GM21825 (cell line): ENCODE measurements at regions not wholly inside any gene's neighbourhood (a gene's known extent, or its start where the extent isn't known, plus 50 kb on each side); places are given as distances from the start of the nearest gene placed in this dataset.
A peak's percentile ranks its signal among the peaks of the same experiment; 100 is the strongest.

Experiments used
- ATAC-seq: cut with Tn5 transposase; IDR thresholded peaks from one replicate; pipeline ENCODE4 v1.9.1; 2021; ENCODE audit warnings: mild to moderate bottlenecking, moderate library complexity; ENCODE audit not compliant: unreplicated experiment

- no peak for ATAC-seq
Measured at GRCh38 chr11:32161293-32161692, 70.4 kb downstream of the RCN1 start.

GRCh38 chr11:32162351-32162750 is 71.5 kb downstream of the RCN1 start:
- ATAC-seq, result no peak

DNA sequence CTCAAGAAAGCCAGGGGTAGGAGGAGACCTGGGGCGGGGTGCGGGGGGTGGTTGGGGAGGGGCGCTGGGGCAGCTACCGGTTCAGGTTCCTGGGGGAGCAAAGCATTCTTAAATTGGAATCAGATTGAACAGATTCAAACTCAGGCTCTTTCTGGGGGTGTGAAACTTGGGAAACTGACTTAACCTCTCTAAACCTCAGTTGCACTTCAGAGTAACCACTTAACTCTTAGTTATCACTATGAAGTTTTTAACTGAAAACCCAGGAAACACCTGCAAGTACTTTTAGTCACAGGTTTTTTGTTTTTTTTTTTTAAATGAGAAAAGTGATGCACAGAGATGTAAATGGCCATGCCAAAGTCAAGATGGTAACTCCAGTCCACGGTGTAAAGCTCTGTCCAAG is 72.0 kb downstream of the RCN1 start:
- no peak for ATAC-seq

DNA sequence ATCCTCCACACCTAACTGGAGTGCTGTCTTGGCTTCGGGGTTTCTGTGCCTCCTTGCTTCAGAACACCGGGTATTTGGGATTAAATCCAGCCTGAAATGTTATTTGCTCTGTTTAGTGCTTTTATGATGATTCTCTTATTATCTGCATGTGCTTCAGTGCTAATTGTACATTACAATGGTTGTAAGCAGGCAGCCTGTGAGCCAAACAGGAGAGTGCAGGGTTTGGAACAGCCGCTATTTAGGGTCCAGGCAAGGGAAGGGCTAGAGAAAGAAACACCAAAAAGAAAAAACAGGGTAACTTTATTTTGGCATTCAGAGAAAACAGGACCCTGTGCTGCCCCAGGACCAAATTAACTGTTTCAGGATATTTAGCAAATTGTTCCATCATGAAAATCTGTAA is 72.7 kb downstream of the RCN1 start:
- ATAC-seq, result no peak

DNA sequence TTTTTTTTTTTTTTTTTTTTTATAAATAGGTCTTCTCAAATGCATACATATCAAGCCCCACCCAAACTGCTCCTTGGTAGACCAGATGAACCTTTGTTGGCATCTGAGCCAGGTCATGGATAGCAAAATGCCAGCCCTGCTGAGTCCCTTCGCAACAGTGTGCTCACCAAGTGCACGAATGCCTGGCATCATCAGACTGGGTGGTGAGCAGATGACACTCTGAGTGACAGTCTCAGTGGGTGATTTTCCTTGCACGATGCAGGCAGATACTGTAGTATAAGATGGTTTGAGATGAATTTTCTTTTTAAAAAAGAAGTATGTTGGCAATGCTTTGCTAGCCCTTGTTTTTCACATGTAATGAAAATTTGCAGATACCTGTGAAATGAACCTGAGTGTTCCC is 74.0 kb downstream of the RCN1 start:
- ATAC-seq, result no peak

- no peak for ATAC-seq
Measured at GRCh38 chr11:32168924-32169323, 78.0 kb downstream of the RCN1 start.

- no peak for ATAC-seq
Measured at GRCh38 chr11:32171445-32171844, 80.6 kb downstream of the RCN1 start.

GRCh38 chr11:32172041-32172847 is 81.4 kb downstream of the RCN1 start:
- ATAC-seq, result no peak

- ATAC-seq, result no peak
Measured at GRCh38 chr11:32172848-32173834, 82.3 kb downstream of the RCN1 start.

GRCh38 chr11:32173977-32174376 is 83.1 kb downstream of the RCN1 start:
- ATAC-seq, result no peak

DNA sequence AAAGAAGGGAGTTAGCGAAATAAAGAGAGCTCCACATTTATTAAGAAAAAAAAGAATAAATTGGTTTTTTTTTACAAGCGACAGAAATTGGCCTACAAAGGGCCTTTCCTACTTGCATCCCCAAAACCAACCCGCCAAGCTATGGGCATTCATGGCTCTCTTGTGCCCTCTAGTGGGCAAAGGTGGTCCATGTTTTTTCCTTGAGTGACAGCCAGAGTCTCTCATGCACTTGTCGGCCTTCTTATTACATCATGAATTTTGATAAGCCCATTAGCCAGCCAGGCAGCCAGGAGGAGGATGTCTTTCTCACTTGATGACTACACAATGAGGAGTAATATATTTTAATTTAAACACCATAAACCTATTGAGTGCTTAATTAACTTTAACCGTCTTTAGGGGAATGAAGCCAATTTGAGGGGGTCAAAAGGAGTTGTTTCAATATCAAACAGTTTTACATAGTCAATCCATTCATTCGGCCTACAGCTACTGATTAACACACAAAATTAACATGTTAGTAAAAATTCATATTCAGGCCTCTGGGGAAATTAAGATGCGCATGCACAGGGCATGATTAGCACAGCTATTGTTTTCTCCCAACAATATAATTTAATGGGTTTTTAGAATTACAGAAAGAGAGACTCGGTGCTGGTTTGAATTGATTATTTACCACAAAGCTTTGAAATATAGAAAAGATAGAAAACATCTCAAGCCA is 85.5 kb downstream of the RCN1 start:
- peak; percentile 75 for ATAC-seq

- no peak for ATAC-seq
Measured at GRCh38 chr11:32178692-32179091, 87.8 kb downstream of the RCN1 start.

- ATAC-seq, result no peak
Measured at GRCh38 chr11:32183512-32183911, 92.6 kb downstream of the RCN1 start.

- no peak for ATAC-seq
Measured at GRCh38 chr11:32184041-32184722, 93.3 kb downstream of the RCN1 start.

DNA sequence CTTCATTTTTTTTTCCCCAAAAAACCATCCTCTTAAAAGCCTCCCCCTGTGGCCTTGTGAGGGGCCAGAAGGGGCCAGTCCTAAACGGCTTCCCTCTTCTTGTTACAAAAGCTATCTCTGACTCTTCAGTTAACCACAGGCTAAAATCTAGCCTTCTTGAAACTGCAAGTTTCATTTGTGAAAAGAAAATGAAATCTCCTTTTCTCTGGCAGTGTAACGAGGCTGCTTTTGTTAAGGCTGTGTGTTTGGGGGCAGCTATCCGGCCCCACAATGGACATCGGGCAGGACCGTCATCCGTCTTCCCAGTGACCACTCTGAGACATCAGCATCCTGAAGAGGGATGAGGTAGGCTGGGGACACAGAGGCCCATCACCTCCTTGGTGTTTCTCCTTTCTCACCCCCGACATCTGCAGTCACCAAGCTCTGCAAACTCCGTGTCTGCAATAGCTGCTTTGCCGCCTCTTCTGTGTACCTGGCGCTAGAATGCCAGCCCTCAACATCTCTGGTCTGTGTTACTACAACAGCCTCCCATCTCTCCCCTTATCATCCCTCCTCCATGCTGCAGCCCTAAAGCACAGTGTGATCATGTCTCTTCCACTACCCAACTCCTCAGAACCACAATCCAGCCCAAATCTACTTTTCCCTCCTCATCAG is 94.0 kb downstream of the RCN1 start:
- ATAC-seq, result peak; percentile 52

DNA sequence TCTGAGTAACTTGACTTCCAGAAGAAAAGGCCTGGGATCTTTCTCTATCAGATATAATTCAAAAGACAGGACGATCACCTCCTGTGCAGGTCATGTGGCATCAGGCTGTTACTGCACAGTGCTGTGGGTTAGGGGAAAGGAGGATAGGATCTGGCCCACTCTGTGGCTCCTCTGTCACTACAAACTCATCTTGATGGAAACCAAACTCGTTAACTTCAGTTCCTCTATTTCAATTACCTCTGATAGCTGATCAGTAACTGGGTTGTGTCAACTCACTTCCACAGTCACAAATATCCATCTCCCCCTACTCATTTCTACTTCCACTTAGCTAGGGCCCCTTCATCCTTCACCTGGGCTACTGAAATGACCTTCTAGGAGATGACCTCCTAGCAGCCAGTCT is 95.2 kb downstream of the RCN1 start:
- no peak for ATAC-seq

- no peak for ATAC-seq
Measured at GRCh38 chr11:32187111-32187510, 96.2 kb downstream of the RCN1 start.

- no peak for ATAC-seq
Measured at GRCh38 chr11:32188785-32189184, 97.9 kb downstream of the RCN1 start.

DNA sequence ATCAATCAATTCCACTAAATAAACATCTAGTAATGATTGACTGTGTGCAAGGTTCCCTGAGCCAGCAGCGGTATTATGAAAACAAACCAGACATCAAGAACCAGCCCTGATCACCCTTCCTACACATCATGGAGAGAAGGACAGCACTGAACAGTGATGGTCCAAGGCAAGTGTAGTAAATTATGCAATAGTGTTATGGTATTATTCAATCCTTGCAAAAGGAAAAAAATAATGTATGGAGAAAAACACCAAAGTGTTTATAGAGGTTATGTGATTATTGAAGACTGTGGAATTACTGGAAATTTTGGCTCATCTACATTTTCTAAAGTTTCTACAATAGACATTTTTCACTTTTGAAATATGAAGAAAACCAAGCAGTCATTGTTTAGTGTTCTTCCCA is 105.3 kb downstream of the RCN1 start:
- ATAC-seq, result no peak

- no peak for ATAC-seq
Measured at GRCh38 chr11:32198053-32198452, 107.2 kb downstream of the RCN1 start.
